AG09309 (cell line): ENCODE measurements at regions not wholly inside any gene's neighbourhood (a gene's known extent, or its start where the extent isn't known, plus 50 kb on each side); places are given as distances from the start of the nearest gene placed in this dataset.

Experiments used
- DNase-seq: peaks from one replicate; pipeline ENCODE4 v3.0.0-alpha.2; 2010; ENCODE audit warnings: low read depth
- H3K4me3 ChIP-seq: 2 replicates; pipeline ENCODE4 v1.5.1; 2011; ENCODE audit warnings: mild to moderate bottlenecking, low read depth, low read length, moderate library complexity; ENCODE audit not compliant: control insufficient read depth
- TF ChIP-seq, protein P1 (sequence below): IDR thresholded peaks from 2 replicates; pipeline ENCODE4 v1.5.1; 2011; ENCODE audit warnings: mild to moderate bottlenecking, low read depth, low read length, inconsistent platforms; ENCODE audit not compliant: insufficient read depth, control insufficient read depth; ENCODE audit errors: missing control alignments

DNA sequence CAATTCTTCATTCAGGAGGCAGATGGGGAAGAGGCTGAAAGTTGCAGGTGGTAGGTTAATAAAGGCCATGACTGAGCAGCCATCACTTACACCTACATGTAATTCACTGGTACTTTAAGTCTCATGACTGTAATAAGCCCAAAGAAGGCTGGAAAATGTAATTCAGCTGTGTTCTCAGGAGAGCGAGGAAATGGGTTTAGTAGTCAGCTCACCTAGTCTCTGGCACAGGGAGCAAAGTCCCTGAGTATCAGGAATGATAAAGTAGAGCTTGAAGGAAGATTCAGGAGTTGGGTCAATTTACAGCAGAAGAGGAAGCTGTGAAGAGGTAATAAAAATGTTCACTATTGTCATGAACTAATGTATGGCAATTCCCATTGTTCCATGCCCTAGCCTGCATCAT lies 393.4 kb upstream of the KAZN start:
- DNase-seq = no peak
- TF ChIP-seq, protein P1, sequence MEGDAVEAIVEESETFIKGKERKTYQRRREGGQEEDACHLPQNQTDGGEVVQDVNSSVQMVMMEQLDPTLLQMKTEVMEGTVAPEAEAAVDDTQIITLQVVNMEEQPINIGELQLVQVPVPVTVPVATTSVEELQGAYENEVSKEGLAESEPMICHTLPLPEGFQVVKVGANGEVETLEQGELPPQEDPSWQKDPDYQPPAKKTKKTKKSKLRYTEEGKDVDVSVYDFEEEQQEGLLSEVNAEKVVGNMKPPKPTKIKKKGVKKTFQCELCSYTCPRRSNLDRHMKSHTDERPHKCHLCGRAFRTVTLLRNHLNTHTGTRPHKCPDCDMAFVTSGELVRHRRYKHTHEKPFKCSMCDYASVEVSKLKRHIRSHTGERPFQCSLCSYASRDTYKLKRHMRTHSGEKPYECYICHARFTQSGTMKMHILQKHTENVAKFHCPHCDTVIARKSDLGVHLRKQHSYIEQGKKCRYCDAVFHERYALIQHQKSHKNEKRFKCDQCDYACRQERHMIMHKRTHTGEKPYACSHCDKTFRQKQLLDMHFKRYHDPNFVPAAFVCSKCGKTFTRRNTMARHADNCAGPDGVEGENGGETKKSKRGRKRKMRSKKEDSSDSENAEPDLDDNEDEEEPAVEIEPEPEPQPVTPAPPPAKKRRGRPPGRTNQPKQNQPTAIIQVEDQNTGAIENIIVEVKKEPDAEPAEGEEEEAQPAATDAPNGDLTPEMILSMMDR = no peak
- no peak overlapping the region for H3K4me3 ChIP-seq

DNA sequence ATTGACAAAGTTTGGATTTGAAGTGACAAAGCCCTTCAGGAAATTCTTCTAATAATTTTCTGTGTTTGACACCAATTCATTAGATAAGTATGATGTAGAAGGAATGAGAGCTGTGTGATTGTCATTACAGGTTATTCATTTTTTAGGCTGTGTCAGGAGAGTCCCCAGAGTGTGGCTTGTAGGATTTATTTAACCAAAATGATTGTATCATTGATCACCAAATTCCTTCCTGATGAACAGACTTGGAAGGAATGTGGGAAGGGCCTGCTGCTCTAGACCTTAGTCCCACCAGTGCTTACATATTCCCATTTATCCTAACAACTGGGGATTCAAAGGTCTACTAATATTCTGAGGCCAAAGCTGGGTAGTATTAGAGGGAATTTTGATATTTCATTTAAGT lies 383.3 kb upstream of the KAZN start:
- TF ChIP-seq, protein P1 = no peak
- no peak overlapping the region for H3K4me3 ChIP-seq
- no peak for DNase-seq

DNA sequence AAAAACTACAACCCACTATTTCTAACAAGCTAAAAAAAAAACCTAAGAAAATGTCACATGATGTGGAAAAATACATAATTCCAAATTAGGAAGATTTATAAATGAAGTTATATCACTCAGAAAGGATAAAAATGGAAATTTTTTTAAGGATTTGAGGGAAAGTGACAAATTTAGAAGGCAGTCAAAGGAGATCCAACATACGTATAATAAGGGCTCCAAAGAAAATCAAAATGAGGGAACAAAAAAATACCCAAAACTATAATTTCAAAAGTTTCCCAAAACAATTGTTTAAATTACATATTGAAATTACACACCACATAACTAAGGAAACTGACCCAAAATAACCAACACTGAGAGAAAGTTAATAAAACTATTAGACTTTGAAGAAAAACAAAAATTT lies 381.1 kb upstream of the KAZN start:
- no peak for DNase-seq
- H3K4me3 ChIP-seq = no peak overlapping the region
- TF ChIP-seq, protein P1 = no peak

DNA sequence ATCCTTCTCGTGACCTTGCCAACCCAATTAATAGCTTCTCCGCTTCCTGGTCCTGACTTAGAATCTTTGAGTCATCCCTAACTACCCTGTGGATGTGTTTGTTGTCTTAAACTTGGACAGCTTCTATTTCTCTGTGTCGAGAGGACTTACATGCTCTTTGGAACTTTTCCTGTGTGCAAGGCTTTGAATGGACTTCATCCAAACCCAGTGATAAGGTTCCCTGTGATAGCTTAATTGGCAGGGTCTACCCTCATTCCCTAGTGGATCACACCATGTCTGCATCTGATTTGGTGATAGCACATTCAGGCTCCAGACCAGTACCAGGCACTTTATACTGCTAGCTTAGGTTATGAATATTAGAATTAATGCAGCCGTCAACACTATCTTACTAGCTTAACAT lies 378.2 kb upstream of the KAZN start:
- H3K4me3 ChIP-seq = no peak overlapping the region
- DNase-seq = no peak
- TF ChIP-seq, protein P1 = no peak

DNA sequence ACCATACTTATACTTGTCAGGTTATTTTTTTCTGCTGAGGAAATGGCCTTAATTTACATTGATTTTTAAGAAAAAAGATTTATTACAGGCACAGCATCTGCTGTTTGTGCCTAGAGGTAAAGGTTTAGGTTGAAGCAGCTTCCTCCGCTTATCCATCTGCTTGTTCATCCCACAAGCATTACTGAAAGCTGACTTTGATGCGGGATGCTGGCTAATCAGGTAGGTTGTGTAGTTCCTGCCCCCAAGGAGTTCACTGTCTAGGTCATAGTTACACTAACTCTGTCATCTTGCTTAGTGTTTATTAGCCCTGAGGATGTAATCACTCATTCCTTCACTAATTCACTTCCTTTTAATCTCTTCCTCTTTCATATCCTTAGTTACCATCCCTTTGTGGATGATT lies 377.7 kb upstream of the KAZN start:
- H3K4me3 ChIP-seq = no peak overlapping the region
- TF ChIP-seq, protein P1 = no peak
- no peak for DNase-seq

DNA sequence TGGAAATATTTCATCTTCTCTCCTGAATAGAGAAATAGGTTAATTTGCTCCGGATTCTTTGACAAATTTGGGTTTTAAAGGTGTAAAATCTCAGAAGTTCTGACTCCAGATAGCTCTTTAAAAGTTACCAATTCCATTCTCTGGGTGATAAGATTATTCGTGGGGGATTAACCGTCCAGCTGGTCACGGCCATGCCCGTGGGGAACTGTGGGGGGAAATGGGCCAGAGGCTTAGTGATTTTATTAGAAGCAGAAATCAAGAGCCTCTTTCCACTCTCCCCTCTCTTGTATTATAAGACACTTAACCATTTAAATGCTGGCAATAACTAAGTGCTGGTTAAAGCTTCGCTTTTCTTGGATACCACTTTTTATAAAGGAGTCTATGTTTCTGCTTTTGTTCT lies 376.4 kb upstream of the KAZN start:
- no peak overlapping the region for H3K4me3 ChIP-seq
- TF ChIP-seq, protein P1 = no peak
- no peak for DNase-seq

DNA sequence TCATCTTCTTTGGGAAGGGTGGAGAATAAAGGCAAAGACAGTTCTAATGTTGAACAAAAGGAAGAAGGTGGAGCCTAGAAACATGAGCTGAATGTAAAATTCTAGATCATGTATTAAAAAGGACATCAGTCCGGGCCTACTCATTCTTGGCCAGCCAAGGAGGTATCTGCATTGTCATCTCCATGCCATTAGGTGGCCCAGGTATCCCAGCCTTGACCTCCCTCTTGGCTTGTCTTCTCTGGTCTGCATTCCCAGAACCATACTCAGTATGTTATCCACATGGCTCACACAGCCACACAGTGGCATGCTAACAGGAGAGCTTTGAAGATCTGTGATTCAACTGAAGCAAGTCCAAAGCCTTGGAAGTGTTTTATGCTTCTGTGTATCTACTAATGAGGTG lies 369.8 kb upstream of the KAZN start:
- H3K4me3 ChIP-seq = no peak overlapping the region
- no peak for DNase-seq
- TF ChIP-seq, protein P1 = no peak
